COLO668 (cell line): ENCODE measurements at regions not wholly inside any gene's neighbourhood (a gene's known extent, or its start where the extent isn't known, plus 50 kb on each side); places are given as distances from the start of the nearest gene placed in this dataset.

Source experiments
- DNase-seq: peaks from one replicate; lab custom pipeline; 2025; ENCODE audit not compliant: unreplicated experiment; lab: John Stamatoyannopoulos, UW

DNA sequence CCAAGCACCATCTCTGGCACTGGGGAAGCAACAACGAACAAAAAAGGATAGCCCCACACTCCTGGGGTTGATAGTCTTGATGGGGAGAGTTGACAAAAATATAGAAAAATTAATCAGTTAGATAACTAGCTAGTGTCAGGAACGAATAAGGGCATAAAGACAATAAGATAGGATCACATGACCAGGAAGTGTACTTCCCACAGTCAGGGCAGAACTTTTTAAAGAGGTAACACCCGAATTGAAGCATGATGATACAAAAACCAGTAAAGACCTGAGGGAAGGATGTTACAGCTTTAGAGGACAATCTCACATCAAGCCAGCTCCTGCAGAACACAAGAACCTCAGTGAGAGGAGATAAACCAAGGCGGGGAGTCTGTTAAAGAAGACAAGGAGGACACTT lies 295.4 kb upstream of the CRIM1 start:
- DNase-seq = no peak

DNA sequence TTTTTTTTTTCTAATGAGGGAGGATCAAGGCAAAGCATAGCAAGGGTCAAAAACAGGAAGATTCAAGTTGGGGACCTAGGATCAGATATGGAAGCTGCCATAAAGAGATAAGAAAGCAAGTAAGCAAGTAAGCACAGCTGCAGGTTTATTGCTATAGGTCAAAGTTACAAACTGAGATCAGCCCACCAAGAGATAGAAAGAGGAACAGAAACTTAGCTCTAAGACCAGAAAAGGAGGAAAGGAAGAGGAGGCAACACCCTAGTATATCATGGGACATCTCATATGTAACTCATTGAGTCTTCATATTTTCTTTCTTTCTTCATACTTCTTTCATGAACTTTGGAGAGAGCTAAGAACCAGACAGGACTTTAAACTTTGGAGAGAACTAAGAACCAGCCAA lies 295.9 kb upstream of the CRIM1 start:
- no peak for DNase-seq

DNA sequence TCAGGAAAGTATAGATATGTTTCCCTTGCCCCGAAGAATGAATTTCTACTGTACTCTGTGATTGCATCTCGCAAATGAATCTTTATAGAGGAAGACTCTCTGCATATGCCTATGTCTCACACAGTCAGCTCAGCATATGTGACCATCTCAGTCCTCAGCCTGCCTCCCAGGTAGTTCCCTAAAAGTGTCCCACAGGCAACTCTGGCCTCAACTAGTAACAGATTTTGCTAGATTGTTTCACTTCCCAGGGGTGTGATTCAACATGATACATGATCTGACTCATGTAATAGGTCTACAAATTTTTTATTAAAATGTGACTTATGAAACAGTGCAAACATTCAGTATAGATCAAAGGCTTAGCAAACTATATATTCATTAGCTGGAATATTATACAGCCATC lies 296.6 kb upstream of the CRIM1 start:
- no peak for DNase-seq

- no peak for DNase-seq
These were observed 297.5 kb upstream of the CRIM1 start for GRCh38 chr2:36058076-36058475.

DNA sequence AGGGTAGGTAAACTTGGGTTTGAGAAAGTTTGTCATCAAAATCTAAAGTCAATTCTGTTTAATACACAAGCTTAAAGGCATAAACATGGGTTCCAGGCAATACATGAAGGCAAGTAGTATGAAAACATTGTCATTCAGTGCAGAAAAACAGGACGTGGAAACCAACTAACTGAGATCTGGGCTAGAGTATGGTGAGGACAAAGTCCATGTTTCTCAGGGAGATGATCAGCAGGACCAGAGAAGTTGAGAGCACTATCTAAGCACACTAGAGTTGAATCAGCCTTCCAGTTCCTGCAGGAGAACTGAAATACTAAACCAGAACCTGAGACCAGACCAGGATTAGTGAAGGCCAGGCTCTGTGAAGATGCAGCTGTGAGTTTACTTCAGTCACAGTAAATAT lies 302.8 kb upstream of the CRIM1 start:
- no peak for DNase-seq

GRCh38 chr2:36044411-36044810 lies 311.2 kb upstream of the CRIM1 start:
- no peak for DNase-seq

DNA sequence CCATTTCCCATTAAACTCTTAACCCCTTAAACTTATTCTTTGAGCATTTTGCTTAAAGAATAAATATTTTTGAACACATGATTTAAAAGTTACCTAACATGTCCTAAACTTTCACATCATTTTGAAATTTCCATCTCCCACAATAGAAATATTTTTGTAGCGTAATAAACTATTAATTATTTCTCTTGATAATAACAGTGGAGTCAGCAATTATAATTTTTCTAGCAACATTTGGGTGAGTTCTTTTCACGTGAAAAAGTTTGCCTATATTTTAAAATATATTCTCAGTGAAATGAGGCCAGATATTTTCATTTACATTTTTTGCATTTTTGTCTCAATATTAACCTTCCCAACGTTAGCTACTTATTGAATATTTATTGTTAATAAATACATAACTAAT lies 320.4 kb upstream of the CRIM1 start:
- DNase-seq = no peak

GRCh38 chr2:36032046-36032445 lies 323.5 kb upstream of the CRIM1 start:
- no peak for DNase-seq

GRCh38 chr2:36031471-36031870 lies 324.1 kb upstream of the CRIM1 start:
- no peak for DNase-seq

GRCh38 chr2:36027616-36028015 lies 328.0 kb upstream of the CRIM1 start:
- no peak for DNase-seq

- no peak for DNase-seq
These were observed 342.5 kb upstream of the CRIM1 start for GRCh38 chr2:36013064-36013463.

- DNase-seq = no peak
These were observed 349.1 kb upstream of the CRIM1 start for GRCh38 chr2:36006444-36006843.

DNA sequence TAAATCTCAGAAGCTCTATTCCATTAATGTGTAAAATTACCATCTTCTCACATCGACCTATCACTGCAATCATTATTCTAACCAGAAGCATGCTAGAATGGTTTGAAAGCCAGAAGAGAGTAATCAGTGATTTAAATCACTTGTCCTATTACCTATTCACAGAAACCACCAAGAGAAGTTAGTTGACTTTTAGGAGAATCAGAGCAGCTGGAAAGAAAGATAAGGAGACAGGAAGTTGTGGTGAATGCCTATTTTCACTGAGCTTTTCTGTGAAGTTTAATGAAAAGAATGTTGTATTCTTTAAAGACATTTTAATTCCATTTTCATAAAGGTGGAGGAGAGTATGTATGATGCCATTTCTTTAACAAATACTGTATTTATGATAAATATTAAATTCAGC lies 352.6 kb upstream of the CRIM1 start:
- DNase-seq = no peak

- no peak for DNase-seq
These were observed 358.1 kb upstream of the CRIM1 start for GRCh38 chr2:35997488-35997887.

DNA sequence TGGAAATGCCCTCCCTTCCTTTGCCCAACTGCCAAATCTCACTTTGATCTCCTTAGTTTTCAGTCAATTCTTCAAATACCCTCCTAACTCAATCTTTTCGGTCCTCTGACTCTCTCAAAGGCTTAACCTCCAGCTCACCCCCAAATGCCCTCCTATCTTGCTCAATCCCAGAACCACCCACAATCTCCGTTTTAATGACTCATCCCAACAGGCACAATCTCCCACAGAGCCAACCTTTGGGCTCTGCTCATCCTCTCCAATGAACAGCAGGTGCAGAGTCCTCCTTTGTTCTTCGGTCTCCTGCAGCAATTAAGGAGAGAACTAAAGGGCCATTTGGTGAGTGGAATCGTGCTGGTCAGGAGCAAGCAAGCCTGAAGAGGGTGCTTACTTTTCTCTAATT lies 366.1 kb upstream of the CRIM1 start:
- no peak for DNase-seq

- DNase-seq = no peak
These were observed 366.5 kb upstream of the CRIM1 start for GRCh38 chr2:35989040-35989439.

GRCh38 chr2:35986871-35987270 lies 368.7 kb upstream of the CRIM1 start:
- no peak for DNase-seq

- no peak for DNase-seq
These were observed 377.4 kb upstream of the CRIM1 start for GRCh38 chr2:35978218-35978617.

DNA sequence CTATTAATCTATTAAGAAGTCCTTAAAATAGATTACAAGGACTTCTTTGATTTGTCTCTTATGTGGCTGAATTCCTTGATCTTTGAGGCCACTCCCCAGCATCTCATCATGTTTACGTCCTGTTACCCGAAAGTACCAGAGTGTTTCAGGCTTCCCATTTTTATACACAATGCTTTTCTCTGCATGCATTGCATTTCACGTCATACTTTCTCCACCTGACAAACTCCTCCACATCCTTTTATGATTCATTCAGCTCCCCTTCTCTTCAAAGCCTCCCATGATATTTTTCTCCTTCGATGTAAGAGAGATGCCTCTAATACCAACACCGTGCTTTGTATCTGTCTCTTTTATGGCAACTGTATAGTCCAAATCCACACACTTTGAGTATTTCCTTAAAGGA lies 379.0 kb upstream of the CRIM1 start:
- no peak for DNase-seq

DNA sequence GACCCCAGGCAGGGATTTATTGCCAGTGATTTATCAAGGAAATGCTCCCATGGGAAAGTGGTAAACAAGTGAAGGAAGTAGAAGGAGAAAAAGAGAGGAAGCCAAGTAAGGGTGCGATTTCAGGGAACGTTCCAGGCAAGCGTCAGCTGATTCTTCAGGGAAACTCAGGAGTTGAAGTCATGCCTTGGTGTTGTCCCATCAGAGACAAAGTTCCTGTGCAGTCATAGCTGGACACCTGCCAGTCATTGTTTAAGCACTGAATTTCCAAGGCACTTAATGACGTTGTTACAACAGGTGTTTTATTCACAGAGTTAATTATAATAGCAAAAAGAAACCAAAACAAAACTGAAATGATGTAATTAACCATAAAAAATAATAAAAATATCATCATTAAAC lies 381.8 kb upstream of the CRIM1 start:
- DNase-seq = no peak

GRCh38 chr2:35973132-35973736 lies 382.3 kb upstream of the CRIM1 start:
- no peak for DNase-seq

DNA sequence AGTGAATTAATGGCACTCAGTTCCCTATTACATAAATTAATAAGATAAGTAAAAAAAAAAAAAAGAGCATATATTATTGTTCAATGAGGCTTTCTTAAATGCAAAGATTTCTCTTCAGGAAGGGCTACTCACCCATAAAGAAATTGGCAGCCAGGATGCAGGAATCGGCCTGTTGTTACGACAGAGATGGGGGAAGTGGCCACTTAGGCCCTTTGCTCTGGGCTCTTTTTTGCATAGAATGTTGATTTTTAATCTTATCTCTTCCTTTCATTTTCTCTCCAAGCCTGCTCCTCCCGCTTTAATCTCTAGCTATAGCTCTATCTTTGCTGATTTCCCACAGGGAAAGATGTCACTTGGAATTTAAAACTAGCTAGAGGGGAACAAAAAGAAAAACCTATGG lies 391.8 kb upstream of the CRIM1 start:
- no peak for DNase-seq

GRCh38 chr2:35963357-35963756 lies 392.2 kb upstream of the CRIM1 start:
- no peak for DNase-seq
